A673 (cell line): ENCODE measurements at regions not wholly inside any gene's neighbourhood (a gene's known extent, or its start where the extent isn't known, plus 50 kb on each side); places are given as distances from the start of the nearest gene placed in this dataset.

Source experiments
- BruUV-seq: library from RNA; stranded (reverse); fragments of 400-500 nt; replicated peaks from 2 replicates; lab custom pipeline; 2021; lab: Mats Ljungman, UMichigan
- CTCF ChIA-PET: fragments of 300-600 bp; sonication (Branson Sonifier 250); formaldehyde crosslinking; loops from one replicate; lab custom pipeline; 2022; ENCODE audit warnings: antibody characterized with exemption; lab: Charles Lee
- POLR2A ChIA-PET: fragments of 300-600 bp; sonication (Branson Sonifier 250); formaldehyde crosslinking; loops from one replicate; lab custom pipeline; 2022; ENCODE audit warnings: antibody characterized with exemption; ENCODE audit not compliant: low non-redundant PET; lab: Charles Lee
- DNase-seq: peaks from one replicate; pipeline ENCODE4 v3.0.0-alpha.2; 2015; ENCODE audit warnings: low spot score
- H3K27ac ChIP-seq: fragments of 200-600 bp; sonication (generic); 2 replicates; pipeline ENCODE4 v1.5.1; 2016; ENCODE audit warnings: mixed run types, low read depth, mild to moderate bottlenecking, mixed read lengths, antibody characterized with exemption, low read length; ENCODE audit not compliant: poor library complexity, severe bottlenecking
- H3K27me3 ChIP-seq: fragments of 200-600 bp; sonication (generic); replicated peaks from 2 replicates; pipeline ENCODE4 v1.6.1; 2017; ENCODE audit warnings: mixed run types, low read depth, mild to moderate bottlenecking, mixed read lengths, antibody characterized with exemption, low read length; ENCODE audit not compliant: insufficient read depth, poor library complexity
- H3K36me3 ChIP-seq: fragments of 200-600 bp; sonication (generic); 2 replicates; pipeline ENCODE4 v1.6.1; 2016; ENCODE audit warnings: mixed run types, mild to moderate bottlenecking, mixed read lengths, antibody characterized with exemption, low read length; ENCODE audit not compliant: insufficient read depth, poor library complexity, severe bottlenecking
- H3K4me1 ChIP-seq: fragments of 200-600 bp; sonication (generic); 2 replicates; pipeline ENCODE4 v1.6.1; 2017; ENCODE audit warnings: mixed run types, mild to moderate bottlenecking, mixed read lengths, antibody characterized with exemption, low read length; ENCODE audit not compliant: insufficient read depth, poor library complexity, severe bottlenecking
- H3K4me3 ChIP-seq: fragments of 200-600 bp; sonication (generic); 2 replicates; pipeline ENCODE4 v1.5.1; 2016; ENCODE audit warnings: low read depth, mixed run types, mild to moderate bottlenecking, mixed read lengths, low read length; ENCODE audit not compliant: poor library complexity, severe bottlenecking
- H3K9me3 ChIP-seq: fragments of 200-600 bp; sonication (generic); 2 replicates; pipeline ENCODE4 v1.6.1; 2016; ENCODE audit warnings: mixed run types, low read depth, mild to moderate bottlenecking, mixed read lengths, antibody characterized with exemption, low read length; ENCODE audit not compliant: poor library complexity, severe bottlenecking
- EZH2 ChIP-seq: fragments of 200-600 bp; sonication (generic); IDR thresholded peaks from 2 replicates; pipeline ENCODE4 v1.6.1; 2017; ENCODE audit warnings: borderline replicate concordance, low read depth, mild to moderate bottlenecking, mixed read lengths, antibody characterized with exemption, low read length; ENCODE audit not compliant: poor library complexity, severe bottlenecking
- intact Hi-C: fragments of 100-400 bp; cut with micrococcal nuclease; formaldehyde crosslinking; loops from one replicate; pipeline ENCODE4 v1.10.0; 2022; ENCODE audit not compliant: unreplicated experiment
- TF ChIP-seq, protein P1 (sequence below): fragments of 300-800, 200-600 bp; sonication (generic); conservative IDR thresholded peaks from 2 replicates; pipeline ENCODE4 v1.5.1; 2017; ENCODE audit warnings: low read depth, mild to moderate bottlenecking, antibody characterized with exemption, low read length, moderate library complexity, mixed read lengths

- intact Hi-C loops = no loop called here
- H3K36me3 ChIP-seq = no peaks in the 10 kb centered on the region
- no peak overlapping the region for H3K4me3 ChIP-seq
- TF ChIP-seq, protein P1, sequence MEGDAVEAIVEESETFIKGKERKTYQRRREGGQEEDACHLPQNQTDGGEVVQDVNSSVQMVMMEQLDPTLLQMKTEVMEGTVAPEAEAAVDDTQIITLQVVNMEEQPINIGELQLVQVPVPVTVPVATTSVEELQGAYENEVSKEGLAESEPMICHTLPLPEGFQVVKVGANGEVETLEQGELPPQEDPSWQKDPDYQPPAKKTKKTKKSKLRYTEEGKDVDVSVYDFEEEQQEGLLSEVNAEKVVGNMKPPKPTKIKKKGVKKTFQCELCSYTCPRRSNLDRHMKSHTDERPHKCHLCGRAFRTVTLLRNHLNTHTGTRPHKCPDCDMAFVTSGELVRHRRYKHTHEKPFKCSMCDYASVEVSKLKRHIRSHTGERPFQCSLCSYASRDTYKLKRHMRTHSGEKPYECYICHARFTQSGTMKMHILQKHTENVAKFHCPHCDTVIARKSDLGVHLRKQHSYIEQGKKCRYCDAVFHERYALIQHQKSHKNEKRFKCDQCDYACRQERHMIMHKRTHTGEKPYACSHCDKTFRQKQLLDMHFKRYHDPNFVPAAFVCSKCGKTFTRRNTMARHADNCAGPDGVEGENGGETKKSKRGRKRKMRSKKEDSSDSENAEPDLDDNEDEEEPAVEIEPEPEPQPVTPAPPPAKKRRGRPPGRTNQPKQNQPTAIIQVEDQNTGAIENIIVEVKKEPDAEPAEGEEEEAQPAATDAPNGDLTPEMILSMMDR = no peak
- TF ChIP-seq EZH2 = no peak
- CTCF ChIA-PET = no interaction called here
- POLR2A ChIA-PET = no interaction called here
- no TSS peak for BruUV-seq
- no peak overlapping the region for H3K27ac ChIP-seq
- H3K27me3 ChIP-seq = peaks cover 8% of the 10 kb centered on the region
- no peak for DNase-seq
- H3K9me3 ChIP-seq = no peaks in the 10 kb centered on the region
- H3K4me1 ChIP-seq = no peaks in the 10 kb centered on the region
These were observed 117.3 kb upstream of the PPP2R2B start for GRCh38 chr5:146995878-146996277.

GRCh38 chr5:147015405-147015804 lies 136.8 kb upstream of the PPP2R2B start:
- no peaks in the 10 kb centered on the region for H3K36me3 ChIP-seq
- CTCF ChIA-PET = no interaction called here

GRCh38 chr5:147017191-147017590 lies 138.6 kb upstream of the PPP2R2B start:
- no peak for TF ChIP-seq EZH2
- TF ChIP-seq, protein P1 = no peak
- Histone ChIP-seq H3K4me3 (no peak overlapping the region), H3K4me1 (no peaks in the 10 kb centered on the region), H3K9me3 (no peaks in the 10 kb centered on the region), H3K27ac (no peak overlapping the region), H3K27me3 (peaks cover 12% of the 10 kb centered on the region), H3K36me3 (no peaks in the 10 kb centered on the region)
- DNase-seq = no peak
- POLR2A ChIA-PET = no interaction called here
- BruUV-seq = no TSS peak
- CTCF ChIA-PET = no interaction called here
- intact Hi-C loops = no loop called here

More at GRCh38 chr5:147015405-147015804, 136.8 kb upstream of the PPP2R2B start:
- Histone ChIP-seq H3K9me3 (no peaks in the 10 kb centered on the region), H3K27me3 (peaks cover 12% of the 10 kb centered on the region), H3K27ac (no peak overlapping the region), H3K4me3 (no peak overlapping the region), H3K4me1 (no peaks in the 10 kb centered on the region)
- no peak for DNase-seq
- TF ChIP-seq EZH2 = no peak
- TF ChIP-seq, protein P1 = no peak
- intact Hi-C loops = no loop called here
- POLR2A ChIA-PET = no interaction called here
- BruUV-seq = no TSS peak
